Body of pancreas (tissue), 4 donors: ENCODE measurements at regions not wholly inside any gene's neighbourhood (a gene's known extent, or its start where the extent isn't known, plus 50 kb on each side); places are given as distances from the start of the nearest gene placed in this dataset.

Experiments used
- CTCF ChIP-seq, 7 experiments: fragments of 450-650 bp in 4 of 7; fragments of 200-600 bp in 3 of 7; sonication (generic) in 3 of 7; IDR thresholded peaks; one replicate each; pipeline ENCODE4 v1.5.1; 2016 to 2019; ENCODE audit warnings: antibody characterized with exemption in 7 of 7
- POLR2A ChIP-seq, 3 donors: fragments of 450-650 bp; IDR thresholded peaks; one replicate each; pipeline ENCODE4 v1.6.1; 2016; ENCODE audit warnings: antibody characterized with exemption in 3 of 3, mild to moderate bottlenecking in 2 of 3

- TF ChIP-seq CTCF (IDR thresholded peaks at IDR 0.05), result no peak
- TF ChIP-seq POLR2A (IDR thresholded peaks at IDR 0.05), result no peak
Observed at GRCh38 chr6:49205526-49205925, 257.5 kb downstream of the MMUT start.
